Kidney (tissue), 13 donors: ENCODE measurements at regions not wholly inside any gene's neighbourhood (a gene's known extent, or its start where the extent isn't known, plus 50 kb on each side); places are given as distances from the start of the nearest gene placed in this dataset.

Source experiments
- DNase-seq, 5 donors: peaks; one replicate each; pipeline ENCODE4 v3.0.0-alpha.2; 2013 to 2020
- FAIRE-seq: peaks from 2 replicates; lab custom pipeline; 2012; peaks lifted over from hg19 to GRCh38; lab: Jason Lieb, UNC
- H3K27ac ChIP-seq, 2 donors: one replicate each; pipeline ENCODE4 v1.7.0; 2013; ENCODE audit warnings: low read depth in 2 of 2, low read length in 2 of 2, inconsistent platforms in 1 of 2
- H3K27me3 ChIP-seq: one replicate; pipeline ENCODE4 v1.7.1; 2013; ENCODE audit warnings: low read length, inconsistent platforms; ENCODE audit not compliant: control insufficient read depth, insufficient read depth
- H3K36me3 ChIP-seq, 3 donors: one replicate each; pipeline versions ENCODE4 v1.7.0 to v1.7.1; 2013; ENCODE audit warnings: low read length in 3 of 3, control low read depth in 1 of 3, inconsistent platforms in 1 of 3; ENCODE audit not compliant: insufficient read depth in 3 of 3, control insufficient read depth in 2 of 3
- H3K4me1 ChIP-seq, 3 donors: one replicate each; pipeline versions ENCODE4 v1.7.0 to v1.7.1; 2013; ENCODE audit warnings: low read length in 3 of 3, inconsistent platforms in 1 of 3, low read depth in 1 of 3; ENCODE audit not compliant: control insufficient read depth in 2 of 3, insufficient read depth in 2 of 3
- H3K4me3 ChIP-seq, 3 donors: one replicate each; pipeline versions ENCODE4 v1.7.0 to v1.8.1; 2013; ENCODE audit warnings: low read length in 3 of 3, control low read depth in 1 of 3, inconsistent platforms in 1 of 3
- H3K9ac ChIP-seq, 3 donors: one replicate each; pipeline versions ENCODE4 v1.7.0 to v1.7.1; 2013; ENCODE audit warnings: low read length in 3 of 3, control low read depth in 1 of 3, inconsistent platforms in 1 of 3
- H3K9me3 ChIP-seq, 3 donors: one replicate each; pipeline versions ENCODE4 v1.7.0 to v1.7.1; 2013; ENCODE audit warnings: low read length in 3 of 3, control low read depth in 1 of 3, inconsistent platforms in 1 of 3; ENCODE audit not compliant: control insufficient read depth in 2 of 3, insufficient read depth in 1 of 3
- CTCF ChIP-seq: IDR thresholded peaks from 3 replicates; pipeline ENCODE4 v1.5.1; 2012; ENCODE audit warnings: mild to moderate bottlenecking, moderate library complexity, borderline replicate concordance; ENCODE audit not compliant: insufficient read depth; ENCODE audit errors: extremely low read depth
- intact Hi-C: fragments of 100-400 bp; cut with DNase I; formaldehyde crosslinking; loops from one replicate; pipeline ENCODE4 v1.11.1; 2022
- donor health status: control.
- donor health status: control.
- donor health status: control.
- donor health status: control.
- donor health status: control.
- donor health status: DM: yes; HTN: yes; CAD: no.
- donor health status: Normal renal cell carcinoma (clear cell type).

DNA sequence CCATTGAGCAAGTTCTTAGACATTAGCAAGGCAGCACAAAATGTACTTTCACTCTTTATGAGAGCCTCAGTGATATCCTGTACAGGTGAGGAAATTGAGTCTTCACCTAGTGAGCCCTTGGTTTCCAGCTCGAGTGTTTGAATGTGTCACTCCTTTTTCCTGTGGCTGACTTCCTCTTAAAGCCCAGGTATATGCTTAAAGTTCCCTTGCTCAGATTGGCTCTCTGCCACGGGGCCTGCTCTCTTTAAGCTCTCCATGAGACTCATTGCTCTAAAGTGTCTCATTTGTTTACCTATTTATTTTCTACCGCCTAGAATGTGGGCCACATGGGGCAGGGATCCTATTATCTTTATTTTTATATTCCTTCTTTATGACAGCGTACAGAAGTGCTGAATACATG, 324.9 kb downstream of the SIPA1L2 start:
- no peak overlapping the region for H3K4me3 ChIP-seq
- no peak for TF ChIP-seq CTCF
- H3K36me3 ChIP-seq, result no peaks in the 10 kb centered on the region
- H3K9ac ChIP-seq, result no peak overlapping the region
- intact Hi-C loops, result no loop called here
- peaks cover 0 to 3% (median 0%) of the 10 kb centered on the region in 3 donors for H3K4me1 ChIP-seq
- FAIRE-seq (no peak), DNase-seq (no peak)
- H3K27me3 ChIP-seq, result no peaks in the 10 kb centered on the region
- H3K9me3 ChIP-seq, result no peaks in the 10 kb centered on the region
- no peak overlapping the region for H3K27ac ChIP-seq

- no peaks in the 10 kb centered on the region for H3K36me3 ChIP-seq
- no peak overlapping the region for H3K27ac ChIP-seq
- intact Hi-C loops, result no loop called here
- DNase-seq (no peak), FAIRE-seq (no peak)
- no peak for TF ChIP-seq CTCF
- peaks cover 0 to 3% (median 0%) of the 10 kb centered on the region in 3 donors for H3K4me1 ChIP-seq
- H3K27me3 ChIP-seq, result no peaks in the 10 kb centered on the region
- H3K4me3 ChIP-seq, result no peak overlapping the region
- H3K9me3 ChIP-seq, result no peaks in the 10 kb centered on the region
- no peak overlapping the region for H3K9ac ChIP-seq
Observed at GRCh38 chr1:232303222-232303620, 326.7 kb downstream of the SIPA1L2 start.

- no peak for TF ChIP-seq CTCF
- no peaks in the 10 kb centered on the region for H3K36me3 ChIP-seq
- no peak overlapping the region for H3K9ac ChIP-seq
- no peak overlapping the region for H3K4me3 ChIP-seq
- FAIRE-seq (no peak), DNase-seq (no peak)
- no peaks in the 10 kb centered on the region for H3K9me3 ChIP-seq
- H3K4me1 ChIP-seq, result peaks cover 0 to 3% (median 0%) of the 10 kb centered on the region in 3 donors
- H3K27ac ChIP-seq, result no peak overlapping the region
- intact Hi-C loops, result no loop called here
- no peaks in the 10 kb centered on the region for H3K27me3 ChIP-seq
Observed at GRCh38 chr1:232302376-232303221, 327.3 kb downstream of the SIPA1L2 start.

- Histone ChIP-seq H3K27me3 (no peaks in the 10 kb centered on the region), H3K9ac (no peak overlapping the region), H3K4me3 (no peak overlapping the region), H3K27ac (no peak overlapping the region), H3K36me3 (no peaks in the 10 kb centered on the region), H3K4me1 (peaks cover 0 to under 1% (median 0%) of the 10 kb centered on the region in 3 donors), H3K9me3 (no peaks in the 10 kb centered on the region)
- intact Hi-C loops, result no loop called here
- no peak for DNase-seq
- TF ChIP-seq CTCF, result no peak
- FAIRE-seq, result no peak
Observed at GRCh38 chr1:232301246-232301645, 328.7 kb downstream of the SIPA1L2 start.
